Gastroesophageal sphincter (tissue), 4 donors: ENCODE measurements at regions not wholly inside any gene's neighbourhood (a gene's known extent, or its start where the extent isn't known, plus 50 kb on each side); places are given as distances from the start of the nearest gene placed in this dataset.
A peak's percentile ranks its signal among the peaks of the same experiment; 100 is the strongest.

Source experiments
- ATAC-seq: fragments of 150-250 bp; one replicate; pipeline ENCODE4 v1.9.1; 2016; ENCODE audit warnings: mild to moderate bottlenecking, moderate library complexity
- H3K27ac ChIP-seq, 4 donors: fragments of 200-600 bp; sonication (generic) in 3 of 4; 1 replicate in 3 of 4; 2 replicates in 1 of 4; pipeline ENCODE4 v1.5.1; 2016 to 2019
- H3K27me3 ChIP-seq: fragments of 200-600 bp; sonication (generic); one replicate; pipeline ENCODE4 v1.5.1; 2019
- H3K36me3 ChIP-seq, 2 donors: fragments of 200-600 bp; sonication (generic); one replicate each; pipeline ENCODE4 v1.5.1; 2019; ENCODE audit warnings: control low read depth in 1 of 2
- H3K4me1 ChIP-seq, 3 donors: fragments of 200-600 bp; sonication (generic); 1 replicate in 2 of 3; 2 replicates in 1 of 3; pipeline ENCODE4 v1.5.1; 2016 to 2019; ENCODE audit warnings: control low read depth in 2 of 3
- H3K4me3 ChIP-seq, 2 donors: fragments of 200-600 bp; sonication (generic); one replicate each; pipeline ENCODE4 v1.5.1; 2019; ENCODE audit warnings: mild to moderate bottlenecking in 1 of 2, moderate library complexity in 1 of 2
- H3K9me3 ChIP-seq, 3 donors: fragments of 200-600 bp; sonication (generic); one replicate each; pipeline ENCODE4 v1.5.1; 2017 to 2019; ENCODE audit warnings: control low read depth in 2 of 3
- CTCF ChIP-seq, 4 experiments: fragments of 200-600 bp in 2 of 4; fragments of 450-650 bp in 2 of 4; sonication (generic) in 1 of 4; IDR thresholded peaks; one replicate each; pipeline ENCODE4 v1.5.1; 2017 to 2019; ENCODE audit warnings: antibody characterized with exemption in 4 of 4, mild to moderate bottlenecking in 2 of 4, moderate library complexity in 2 of 4
- EP300 ChIP-seq: sonication (generic); formaldehyde crosslinking; IDR thresholded peaks from one replicate; pipeline ENCODE4 v1.6.1; 2017; ENCODE audit warnings: antibody characterized with exemption, mild to moderate bottlenecking
- POLR2A ChIP-seq, 2 donors: fragments of 450-650 bp; IDR thresholded peaks; one replicate each; pipeline ENCODE4 v1.6.1; 2017; ENCODE audit warnings: antibody characterized with exemption in 2 of 2, mild to moderate bottlenecking in 2 of 2, moderate library complexity in 1 of 2
- POLR2AphosphoS5 ChIP-seq: sonication (generic); formaldehyde crosslinking; IDR thresholded peaks from one replicate; pipeline ENCODE4 v1.6.1; 2017; ENCODE audit warnings: antibody characterized with exemption
- WGBS, 2 donors: methylation state at CpG; one replicate each; pipeline ENCODE4 v1.1.5; 2018; ENCODE audit warnings: low coverage in 1 of 2; 5-methylcytosine and 5-hydroxymethylcytosine counted together

DNA sequence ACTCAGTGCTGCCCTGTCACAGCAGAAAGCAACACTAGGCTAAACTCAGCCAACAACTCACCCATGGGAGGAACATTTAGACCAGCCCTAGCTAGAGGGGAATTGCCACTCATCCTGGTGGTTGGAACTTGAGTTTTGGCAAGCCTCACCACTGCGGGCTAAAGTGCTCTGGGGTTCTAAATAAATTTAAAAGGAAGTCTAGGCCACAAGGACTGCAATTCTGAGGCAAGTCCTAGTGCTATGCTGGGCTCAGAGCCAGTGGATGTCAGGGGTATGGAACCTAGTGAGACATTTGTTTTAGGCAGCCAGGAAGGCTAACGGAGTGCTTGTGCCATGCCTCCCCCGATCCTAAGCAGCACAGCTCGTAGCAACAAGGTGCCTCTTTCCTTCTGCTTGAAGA is 78.0 kb downstream of the RGS13 start:
- peaks cover 0 to 6% (median 0%) of the 10 kb centered on the region in 3 donors for H3K9me3 ChIP-seq
- no peak for ATAC-seq
- no peak overlapping the region for H3K4me3 ChIP-seq
- WGBS, 2 donors: 44 to 53% methylated on average over 2 of the region's 4 CpGs
- no peak overlapping the region for H3K27ac ChIP-seq
- TF ChIP-seq EP300 (no peak), POLR2AphosphoS5 (no peak), POLR2A (IDR thresholded peaks at IDR 0.05) (no peak), CTCF (IDR thresholded peaks at IDR 0.05) (no peak)
- no peaks in the 10 kb centered on the region for H3K36me3 ChIP-seq
- peaks cover 0 to 11% (median 0%) of the 10 kb centered on the region in 3 donors for H3K4me1 ChIP-seq
- H3K27me3 ChIP-seq: no peaks in the 10 kb centered on the region

DNA sequence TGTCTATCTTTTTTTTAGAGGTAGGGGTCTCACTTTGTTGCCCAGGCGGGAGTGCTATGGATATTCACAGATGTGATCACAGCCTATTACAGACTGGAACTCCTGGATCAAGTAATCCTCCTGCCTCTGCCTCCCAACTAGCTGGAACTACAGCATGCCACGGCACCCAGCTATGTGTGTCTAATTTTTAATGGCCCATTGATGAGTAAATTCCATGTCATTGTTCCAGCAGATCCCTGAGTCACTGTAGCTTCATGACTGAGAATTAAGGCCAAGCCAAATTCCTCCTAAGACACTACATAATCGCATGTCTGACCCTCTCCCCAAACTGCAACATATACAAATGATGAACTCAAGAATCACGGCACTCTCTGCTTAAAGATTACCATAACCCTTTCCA is 84.2 kb upstream of the RGS2 start:
- Histone ChIP-seq H3K4me3 (no peak overlapping the region), H3K36me3 (no peaks in the 10 kb centered on the region), H3K4me1 (peaks cover 0 to 30% (median 0%) of the 10 kb centered on the region in 3 donors), H3K9me3 (peaks cover 0 to 11% (median 0%) of the 10 kb centered on the region in 3 donors), H3K27me3 (no peaks in the 10 kb centered on the region), H3K27ac (no peak overlapping the region)
- WGBS, 2 donors: 69 to 79% methylated on average over 4 of the region's 4 CpGs
- no peak for ATAC-seq
- TF ChIP-seq POLR2A (IDR thresholded peaks at IDR 0.05) (no peak), CTCF (IDR thresholded peaks at IDR 0.05) (no peak)

- Histone ChIP-seq H3K4me1 (peaks cover 0 to 28% (median 0%) of the 10 kb centered on the region in 3 donors), H3K36me3 (no peaks in the 10 kb centered on the region), H3K4me3 (no peak overlapping the region), H3K27ac (no peak overlapping the region), H3K27me3 (no peaks in the 10 kb centered on the region), H3K9me3 (no peaks in the 10 kb centered on the region)
- TF ChIP-seq POLR2A (IDR thresholded peaks at IDR 0.05) (no peak), POLR2AphosphoS5 (no peak), EP300 (no peak), CTCF (IDR thresholded peaks at IDR 0.05) (no peak)
- WGBS, 2 donors: 84 to 92% methylated on average over 6 of the region's 6 CpGs
- no peak for ATAC-seq
Measured at GRCh38 chr1:192726820-192727504, 81.9 kb upstream of the RGS2 start.

DNA sequence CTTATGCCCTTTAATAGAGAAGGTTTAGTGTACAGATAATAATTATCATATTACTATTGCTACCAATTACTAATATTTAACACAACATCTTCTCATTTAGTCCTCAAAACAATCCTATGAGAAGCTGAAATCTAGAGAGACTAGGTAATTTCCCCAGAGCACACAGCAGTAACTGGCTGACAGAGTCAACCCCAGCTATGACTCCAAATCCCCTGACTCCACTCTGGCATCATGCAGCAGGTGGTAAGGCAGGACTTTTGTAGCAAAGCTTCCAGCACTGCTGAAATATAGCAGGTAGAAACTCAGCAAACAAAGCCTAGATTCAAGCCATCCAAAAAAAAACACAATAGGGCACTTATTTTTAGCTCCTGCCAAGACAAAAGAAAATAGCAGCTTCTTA is 79.3 kb upstream of the RGS2 start:
- TF ChIP-seq EP300 (no peak), POLR2AphosphoS5 (no peak), POLR2A (IDR thresholded peaks at IDR 0.05) (no peak), CTCF (IDR thresholded peaks at IDR 0.05) (no peak)
- H3K9me3 ChIP-seq: no peaks in the 10 kb centered on the region
- H3K27me3 ChIP-seq: no peaks in the 10 kb centered on the region
- no peak overlapping the region for H3K4me3 ChIP-seq
- H3K27ac ChIP-seq: peak overlapping the region in 1 of 4 donors; percentile 16
- H3K36me3 ChIP-seq: no peaks in the 10 kb centered on the region
- H3K4me1 ChIP-seq: peaks cover 0 to 9% (median 0%) of the 10 kb centered on the region in 3 donors
- ATAC-seq: no peak

DNA sequence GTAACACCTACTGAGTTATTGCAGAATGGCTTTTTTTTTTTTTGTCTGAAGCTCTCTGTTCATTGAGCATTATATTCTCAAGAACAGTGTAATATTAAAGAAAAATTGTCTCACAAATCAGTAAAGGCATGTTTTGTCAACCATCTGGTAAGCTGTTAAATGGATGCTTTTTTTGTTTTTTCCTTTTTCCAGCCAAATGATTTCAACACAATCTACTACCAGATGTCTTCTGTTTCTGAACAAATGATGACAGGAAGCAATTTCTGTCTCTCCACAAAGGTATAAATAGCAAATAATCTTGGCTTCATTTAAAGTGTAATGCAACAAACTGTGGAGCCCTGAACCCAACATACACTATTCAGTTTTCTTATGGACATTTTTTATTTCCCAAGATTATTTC is 78.6 kb upstream of the RGS2 start:
- H3K36me3 ChIP-seq: no peaks in the 10 kb centered on the region
- no peak overlapping the region for H3K27ac ChIP-seq
- ATAC-seq: peak; percentile 61
- no peaks in the 10 kb centered on the region for H3K9me3 ChIP-seq
- H3K4me1 ChIP-seq: peaks cover 0 to 8% (median 0%) of the 10 kb centered on the region in 3 donors
- TF ChIP-seq POLR2AphosphoS5 (peak; percentile 12), CTCF (IDR thresholded peaks at IDR 0.05) (no peak)
- no peaks in the 10 kb centered on the region for H3K27me3 ChIP-seq
- no peak overlapping the region for H3K4me3 ChIP-seq
